ENCODE measurements at regions not wholly inside any gene's neighbourhood (a gene's known extent, or its start where the extent isn't known, plus 50 kb on each side); places are given as distances from the start of the nearest gene placed in this dataset.

- TF ChIP-seq POLR2A (IDR thresholded peaks at IDR 0.05) (no peak), CTCF (IDR thresholded peaks at IDR 0.05) (no peak)
These were observed 139.5 kb downstream of the ALDH8A1 start for GRCh38 chr6:134810402-134810801.
